Calu3 (cell line): ENCODE measurements at regions not wholly inside any gene's neighbourhood (a gene's known extent, or its start where the extent isn't known, plus 50 kb on each side); places are given as distances from the start of the nearest gene placed in this dataset.
"Not testable (repeated sequence)": the region's sequence is repeated elsewhere in the genome, so short reads cannot be mapped to it uniquely, and the experiment has no call there.

Source experiments
- BruUV-seq: library from RNA; stranded (reverse); fragments of 400-500 nt; replicated peaks from 2 replicates; lab custom pipeline; 2021; lab: Mats Ljungman, UMichigan
- CTCF ChIA-PET: fragments of 300-600 bp; sonication (Branson Sonifier 250); formaldehyde crosslinking; loops from one replicate; lab custom pipeline; 2022; ENCODE audit warnings: antibody characterized with exemption; lab: Charles Lee
- DNase-seq: peaks from one replicate; pipeline ENCODE4 v3.0.0; 2022
- H3K27ac Mint-ChIP-seq: one replicate; pipeline ENCODE4 v1.8.0; 2022; ENCODE audit warnings: mixed read lengths; ENCODE audit not compliant: unreplicated experiment
- H3K27me3 Mint-ChIP-seq: one replicate; pipeline ENCODE4 v1.8.0; 2022; ENCODE audit warnings: mixed read lengths; ENCODE audit not compliant: unreplicated experiment
- H3K36me3 Mint-ChIP-seq: one replicate; pipeline ENCODE4 v1.8.0; 2022; ENCODE audit warnings: mild to moderate bottlenecking, moderate library complexity, mixed read lengths; ENCODE audit not compliant: insufficient read depth, unreplicated experiment
- H3K4me1 Mint-ChIP-seq: one replicate; pipeline ENCODE4 v1.8.0; 2022; ENCODE audit warnings: mild to moderate bottlenecking, low read depth, mixed read lengths; ENCODE audit not compliant: unreplicated experiment
- H3K4me3 Mint-ChIP-seq: one replicate; pipeline ENCODE4 v1.8.0; 2022; ENCODE audit warnings: mild to moderate bottlenecking, low read depth, moderate library complexity, mixed read lengths; ENCODE audit not compliant: unreplicated experiment
- H3K9me3 Mint-ChIP-seq: one replicate; pipeline ENCODE4 v1.8.0; 2022; ENCODE audit warnings: low read depth, mixed read lengths; ENCODE audit not compliant: unreplicated experiment
- CTCF ChIP-seq: fragments of 200-600 bp; IDR thresholded peaks from one replicate; pipeline ENCODE4 v1.8.0; 2022; ENCODE audit warnings: antibody characterized with exemption; ENCODE audit not compliant: unreplicated experiment
- intact Hi-C: fragments of 100-400 bp; cut with micrococcal nuclease; formaldehyde crosslinking; loops from one replicate; pipeline ENCODE4 v1.10.0; 2022; ENCODE audit not compliant: unreplicated experiment

- no peaks in the 10 kb centered on the region for H3K9me3 Mint-ChIP-seq
- H3K36me3 Mint-ChIP-seq = peaks cover 6% of the 10 kb centered on the region
- TF ChIP-seq CTCF = no peak
- no TSS peak for BruUV-seq
- H3K27ac Mint-ChIP-seq = peak overlapping the region; percentile 70
- CTCF ChIA-PET = interaction anchor here (0.6 kb wide), 2 partner anchors 38 to 279 kb away, joined by 3 read pairs; no protein-coding TSS in a partner anchor
- intact Hi-C loops = loop anchor here (5.0 kb wide), 1 partner anchor 91 kb away; no protein-coding TSS in a partner anchor
- DNase-seq = no peak
- H3K4me1 Mint-ChIP-seq = no peaks in the 10 kb centered on the region
- no peaks in the 10 kb centered on the region for H3K27me3 Mint-ChIP-seq
- no peak overlapping the region for H3K4me3 Mint-ChIP-seq
These were observed 62.1 kb upstream of the USP9X start for GRCh38 chrX:41023098-41023497.

DNA sequence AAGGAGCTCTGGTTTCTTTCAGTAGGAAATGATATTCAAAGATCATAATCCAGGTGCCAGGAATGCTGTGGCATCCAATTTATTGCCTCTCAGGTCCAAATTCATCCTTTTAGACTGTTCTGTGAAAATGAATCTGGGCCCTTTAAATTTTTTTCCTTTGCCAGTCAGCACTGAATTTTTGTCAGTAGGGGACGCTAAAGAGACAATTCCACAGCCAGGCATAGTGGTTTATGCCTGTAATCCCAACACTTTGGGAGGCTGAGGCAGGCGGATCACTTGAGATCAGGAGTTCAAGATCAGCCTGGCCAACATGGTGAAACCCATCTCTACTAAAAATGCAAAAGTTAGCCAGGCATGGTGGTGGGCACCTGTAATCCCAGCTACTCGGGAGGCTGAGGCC is 60.9 kb upstream of the USP9X start:
- H3K4me3 Mint-ChIP-seq, H3K9me3 Mint-ChIP-seq, H3K4me1 Mint-ChIP-seq, H3K27me3 Mint-ChIP-seq, DNase-seq, H3K36me3 Mint-ChIP-seq, H3K27ac Mint-ChIP-seq, BruUV-seq, CTCF ChIA-PET: not testable (repeated sequence)
- intact Hi-C loops = loop anchor here (5.0 kb wide), 1 partner anchor 92 kb away; no protein-coding TSS in a partner anchor

DNA sequence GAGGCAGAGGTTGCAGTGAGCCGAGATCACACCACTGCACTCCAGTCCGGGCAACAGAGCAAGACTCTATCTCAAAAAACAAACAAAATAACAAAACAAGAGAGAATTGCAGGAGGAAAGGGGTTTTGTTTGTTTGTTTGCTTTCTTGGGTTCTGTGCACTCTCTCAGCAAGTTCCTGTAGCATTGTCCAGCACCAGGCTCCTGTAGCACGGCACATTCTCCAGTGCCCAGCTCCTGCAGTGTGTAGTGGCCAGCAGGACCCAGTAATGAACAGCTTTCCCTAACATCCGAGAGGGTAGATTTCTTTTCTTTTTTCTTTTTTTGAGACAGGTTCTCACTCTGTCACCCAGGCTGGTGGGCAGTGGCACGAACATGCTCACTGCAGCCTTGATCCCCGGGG is 60.5 kb upstream of the USP9X start:
- no peaks in the 10 kb centered on the region for H3K27me3 Mint-ChIP-seq
- no peaks in the 10 kb centered on the region for H3K4me1 Mint-ChIP-seq
- no peak for DNase-seq
- CTCF ChIA-PET = no interaction called here
- H3K27ac Mint-ChIP-seq = no peak overlapping the region
- TF ChIP-seq CTCF = no peak
- no peak overlapping the region for H3K4me3 Mint-ChIP-seq
- intact Hi-C loops = loop anchor here (5.0 kb wide), 2 partner anchors 58 to 92 kb away; no protein-coding TSS in a partner anchor
- H3K36me3 Mint-ChIP-seq = peaks cover 6% of the 10 kb centered on the region
- no peaks in the 10 kb centered on the region for H3K9me3 Mint-ChIP-seq
- BruUV-seq = no TSS peak

DNA sequence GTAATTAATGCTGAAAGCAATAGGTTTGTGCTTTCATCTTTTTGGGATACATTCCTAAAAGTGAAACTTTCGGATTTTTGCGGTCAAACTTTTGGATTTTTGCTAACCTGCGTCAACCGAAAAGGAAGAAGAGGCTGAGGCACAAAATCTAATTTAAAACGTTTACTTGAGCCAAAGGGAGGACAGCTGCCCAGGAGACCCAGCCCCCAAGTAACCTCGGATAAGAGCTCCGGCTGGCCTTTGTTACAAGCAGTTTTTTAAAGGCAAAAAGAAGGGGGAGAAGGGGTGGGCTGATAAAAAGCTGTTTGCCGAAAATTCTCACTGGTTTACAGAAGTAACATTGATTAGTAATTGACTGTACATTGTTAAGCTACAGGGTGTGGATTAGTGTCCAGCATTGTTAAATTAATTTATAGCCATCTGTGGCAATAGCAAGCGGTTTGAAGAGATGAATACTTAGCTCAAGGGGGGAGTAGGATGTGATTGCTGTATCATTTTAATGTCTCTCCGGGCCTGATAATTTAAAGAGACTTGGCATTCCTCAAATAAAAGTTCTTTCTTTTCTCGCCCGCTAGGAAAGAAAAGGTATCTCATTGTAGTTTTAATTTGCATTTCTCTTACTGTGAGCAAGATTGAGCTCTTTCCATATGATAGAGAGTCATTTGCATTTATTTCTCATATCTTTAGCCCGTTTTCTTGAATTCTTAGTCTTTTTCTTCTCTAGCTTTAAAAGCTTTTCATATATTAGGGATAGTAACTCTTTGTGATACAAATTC is 59.1 kb upstream of the USP9X start:
- Mint-ChIP-seq H3K27ac (no peak overlapping the region), H3K4me1 (no peaks in the 10 kb centered on the region), H3K9me3 (no peaks in the 10 kb centered on the region), H3K36me3 (peaks cover 6% of the 10 kb centered on the region), H3K27me3 (no peaks in the 10 kb centered on the region), H3K4me3 (no peak overlapping the region)
- no TSS peak for BruUV-seq
- CTCF ChIA-PET = interaction anchor here (0.5 to 0.9 kb wide), 2 partner anchors 22 to 223 kb away, joined by 4 read pairs; no protein-coding TSS in a partner anchor
- no peak for TF ChIP-seq CTCF
- intact Hi-C loops = loop anchor here (5.0 kb wide), 1 partner anchor 56 kb away; no protein-coding TSS in a partner anchor
- DNase-seq = no peak
